ENCODE measurements at regions not wholly inside any gene's neighbourhood (a gene's known extent, or its start where the extent isn't known, plus 50 kb on each side); places are given as distances from the start of the nearest gene placed in this dataset.

GRCh38 chr10:78280604-78281003, 246.9 kb downstream of the RPS24 start:
- Histone ChIP-seq H3K27ac (ENCODE audit: poor library complexity, severe bottlenecking) (no peak overlapping the region), H3K9me3 (ENCODE audit: severe bottlenecking) (no peaks in the 10 kb centered on the region), H3K4me3 (ENCODE audit: severe bottlenecking) (no peak overlapping the region), H3K27me3 (ENCODE audit: insufficient read depth, poor library complexity, severe bottlenecking) (no peaks in the 10 kb centered on the region), H3K4me1 (ENCODE audit: insufficient read depth, poor library complexity, severe bottlenecking) (no peaks in the 10 kb centered on the region), H3K36me3 (ENCODE audit: low read depth) (no peaks in the 10 kb centered on the region)
- ATAC-seq (ENCODE audit: low read depth) (no peak), DNase-seq (ENCODE audit: low spot score) (no peak)
- no peak for TF ChIP-seq CTCF (IDR thresholded peaks at IDR 0.05; ENCODE audit: poor library complexity, severe bottlenecking)

DNA sequence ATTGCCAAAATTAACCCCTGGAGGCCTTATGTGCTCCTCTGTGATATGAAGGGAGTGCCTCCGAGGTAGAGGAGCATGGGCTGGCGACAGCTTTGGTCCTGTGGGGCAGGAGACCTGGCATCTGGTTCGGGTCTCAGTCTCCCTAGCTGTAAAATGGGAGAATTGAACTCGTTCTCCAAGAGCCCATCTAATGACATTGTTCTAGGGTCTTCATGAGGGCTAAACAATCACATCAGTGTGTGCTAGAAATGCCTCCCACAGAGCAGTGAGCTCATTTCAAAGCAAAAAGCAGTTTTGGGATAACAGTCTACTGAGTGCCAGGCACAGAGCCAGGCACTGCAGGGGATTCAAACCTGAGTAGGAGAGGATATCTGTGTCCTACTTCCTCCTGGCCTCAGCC, 248.0 kb downstream of the RPS24 start:
- Histone ChIP-seq H3K9me3 (ENCODE audit: severe bottlenecking) (no peaks in the 10 kb centered on the region), H3K36me3 (ENCODE audit: low read depth) (no peaks in the 10 kb centered on the region), H3K27me3 (ENCODE audit: insufficient read depth, poor library complexity, severe bottlenecking) (no peaks in the 10 kb centered on the region), H3K27ac (ENCODE audit: poor library complexity, severe bottlenecking) (no peak overlapping the region), H3K4me3 (ENCODE audit: severe bottlenecking) (no peak overlapping the region), H3K4me1 (ENCODE audit: insufficient read depth, poor library complexity, severe bottlenecking) (no peaks in the 10 kb centered on the region)
- DNase-seq (ENCODE audit: low spot score) (no peak), ATAC-seq (ENCODE audit: low read depth) (no peak)
- no peak for TF ChIP-seq CTCF (IDR thresholded peaks at IDR 0.05; ENCODE audit: poor library complexity, severe bottlenecking)

GRCh38 chr10:78283069-78283682, 249.5 kb downstream of the RPS24 start:
- Histone ChIP-seq H3K9me3 (ENCODE audit: severe bottlenecking) (no peaks in the 10 kb centered on the region), H3K4me1 (ENCODE audit: insufficient read depth, poor library complexity, severe bottlenecking) (no peaks in the 10 kb centered on the region), H3K4me3 (ENCODE audit: severe bottlenecking) (no peak overlapping the region), H3K27me3 (ENCODE audit: insufficient read depth, poor library complexity, severe bottlenecking) (no peaks in the 10 kb centered on the region), H3K27ac (ENCODE audit: poor library complexity, severe bottlenecking) (no peak overlapping the region), H3K36me3 (ENCODE audit: low read depth) (no peaks in the 10 kb centered on the region)
- no peak for ATAC-seq (ENCODE audit: low read depth)
- TF ChIP-seq CTCF (IDR thresholded peaks at IDR 0.05; ENCODE audit: poor library complexity, severe bottlenecking) = no peak
- no peak for DNase-seq (ENCODE audit: low spot score)

- Histone ChIP-seq H3K36me3 (ENCODE audit: low read depth) (no peaks in the 10 kb centered on the region), H3K4me1 (ENCODE audit: insufficient read depth, poor library complexity, severe bottlenecking) (no peaks in the 10 kb centered on the region), H3K27ac (ENCODE audit: poor library complexity, severe bottlenecking) (no peak overlapping the region), H3K27me3 (ENCODE audit: insufficient read depth, poor library complexity, severe bottlenecking) (no peaks in the 10 kb centered on the region), H3K4me3 (ENCODE audit: severe bottlenecking) (no peak overlapping the region), H3K9me3 (ENCODE audit: severe bottlenecking) (no peaks in the 10 kb centered on the region)
- TF ChIP-seq CTCF (IDR thresholded peaks at IDR 0.05; ENCODE audit: poor library complexity, severe bottlenecking) = no peak
- ATAC-seq (ENCODE audit: low read depth) = no peak
- no peak for DNase-seq (ENCODE audit: low spot score)
Observed at GRCh38 chr10:78284381-78284780, 250.7 kb downstream of the RPS24 start.

GRCh38 chr10:78285226-78285625, 251.6 kb downstream of the RPS24 start:
- H3K27ac ChIP-seq (ENCODE audit: poor library complexity, severe bottlenecking) = no peak overlapping the region
- no peak for TF ChIP-seq CTCF (IDR thresholded peaks at IDR 0.05; ENCODE audit: poor library complexity, severe bottlenecking)
- H3K4me1 ChIP-seq (ENCODE audit: insufficient read depth, poor library complexity, severe bottlenecking) = no peaks in the 10 kb centered on the region
- DNase-seq (ENCODE audit: low spot score) (no peak), ATAC-seq (ENCODE audit: low read depth) (no peak)
- no peaks in the 10 kb centered on the region for H3K9me3 ChIP-seq (ENCODE audit: severe bottlenecking)
- H3K36me3 ChIP-seq (ENCODE audit: low read depth) = no peaks in the 10 kb centered on the region
- H3K27me3 ChIP-seq (ENCODE audit: insufficient read depth, poor library complexity, severe bottlenecking) = no peaks in the 10 kb centered on the region
- no peak overlapping the region for H3K4me3 ChIP-seq (ENCODE audit: severe bottlenecking)
